GM12878 (cell line): ENCODE measurements at regions not wholly inside any gene's neighbourhood (a gene's known extent, or its start where the extent isn't known, plus 50 kb on each side); places are given as distances from the start of the nearest gene placed in this dataset.

Source experiments
- CEBPZ ChIP-seq: fragments of 150-350 bp; IDR thresholded peaks from 2 replicates; pipeline ENCODE4 v1.6.1; 2016; ENCODE audit warnings: low read depth, low read length
- NFYA ChIP-seq: IDR thresholded peaks from 2 replicates; pipeline ENCODE4 v1.6.1; 2011; ENCODE audit warnings: low read depth, mild to moderate bottlenecking, low read length, improper control_type of control experiment, borderline replicate concordance
- SKIL ChIP-seq: fragments of 450-650 bp; IDR thresholded peaks from 2 replicates; pipeline ENCODE4 v1.6.1; 2017; ENCODE audit warnings: mild to moderate bottlenecking, low read depth, inconsistent platforms; ENCODE audit not compliant: poor library complexity, severe bottlenecking
- ZNF384 ChIP-seq: IDR thresholded peaks from 2 replicates; pipeline ENCODE4 v1.6.1; 2012; ENCODE audit warnings: low read depth, mild to moderate bottlenecking, low read length, improper control_type of control experiment, borderline replicate concordance

GRCh38 chrX:120014354-120015130 lies 62.9 kb downstream of the RHOXF2B start:
- TF ChIP-seq CEBPZ: no peak
- TF ChIP-seq ZNF384: no peak
- no peak for TF ChIP-seq NFYA
- no peak for TF ChIP-seq SKIL
